HG03139 (cell line): ENCODE measurements at regions not wholly inside any gene's neighbourhood (a gene's known extent, or its start where the extent isn't known, plus 50 kb on each side); places are given as distances from the start of the nearest gene placed in this dataset.
"Not testable (repeated sequence)": the region's sequence is repeated elsewhere in the genome, so short reads cannot be mapped to it uniquely, and the experiment has no call there.

Experiments used
- ATAC-seq: cut with Tn5 transposase; IDR thresholded peaks from one replicate; pipeline ENCODE4 v1.9.1; 2021; ENCODE audit not compliant: unreplicated experiment

- not testable (repeated sequence) for ATAC-seq
These were observed 5507.7 kb upstream of the TPTE start for GRCh38 chr21:5013455-5014304.

- ATAC-seq = not testable (repeated sequence)
These were observed 5506.2 kb upstream of the TPTE start for GRCh38 chr21:5015187-5015586.

GRCh38 chr21:5019120-5019519 lies 5502.3 kb upstream of the TPTE start:
- peak; percentile 37 for ATAC-seq

GRCh38 chr21:5021815-5022214 lies 5499.6 kb upstream of the TPTE start:
- not testable (repeated sequence) for ATAC-seq

GRCh38 chr21:5022254-5022653 lies 5499.1 kb upstream of the TPTE start:
- not testable (repeated sequence) for ATAC-seq

GRCh38 chr21:5022748-5023147 lies 5498.6 kb upstream of the TPTE start:
- ATAC-seq = not testable (repeated sequence)

GRCh38 chr21:5035147-5035546 lies 5486.2 kb upstream of the TPTE start:
- not testable (repeated sequence) for ATAC-seq

GRCh38 chr21:5035587-5035986 lies 5485.8 kb upstream of the TPTE start:
- not testable (repeated sequence) for ATAC-seq

GRCh38 chr21:5037606-5038331 lies 5483.6 kb upstream of the TPTE start:
- ATAC-seq = not testable (repeated sequence)

GRCh38 chr21:5039926-5040325 lies 5481.5 kb upstream of the TPTE start:
- not testable (repeated sequence) for ATAC-seq

GRCh38 chr21:5042583-5042982 lies 5478.8 kb upstream of the TPTE start:
- ATAC-seq = not testable (repeated sequence)

GRCh38 chr21:5044812-5045211 lies 5476.6 kb upstream of the TPTE start:
- not testable (repeated sequence) for ATAC-seq

- not testable (repeated sequence) for ATAC-seq
These were observed 5469.9 kb upstream of the TPTE start for GRCh38 chr21:5051303-5052018.

- ATAC-seq = not testable (repeated sequence)
These were observed 5466.2 kb upstream of the TPTE start for GRCh38 chr21:5055027-5055754.

- ATAC-seq = not testable (repeated sequence)
These were observed 5465.1 kb upstream of the TPTE start for GRCh38 chr21:5055996-5056962.

- ATAC-seq = not testable (repeated sequence)
These were observed 5464.3 kb upstream of the TPTE start for GRCh38 chr21:5057077-5057476.

- not testable (repeated sequence) for ATAC-seq
These were observed 5460.9 kb upstream of the TPTE start for GRCh38 chr21:5060364-5061083.

GRCh38 chr21:5064581-5065142 lies 5456.7 kb upstream of the TPTE start:
- ATAC-seq = not testable (repeated sequence)
